ENCODE measurements at regions not wholly inside any gene's neighbourhood (a gene's known extent, or its start where the extent isn't known, plus 50 kb on each side); places are given as distances from the start of the nearest gene placed in this dataset.

DNA sequence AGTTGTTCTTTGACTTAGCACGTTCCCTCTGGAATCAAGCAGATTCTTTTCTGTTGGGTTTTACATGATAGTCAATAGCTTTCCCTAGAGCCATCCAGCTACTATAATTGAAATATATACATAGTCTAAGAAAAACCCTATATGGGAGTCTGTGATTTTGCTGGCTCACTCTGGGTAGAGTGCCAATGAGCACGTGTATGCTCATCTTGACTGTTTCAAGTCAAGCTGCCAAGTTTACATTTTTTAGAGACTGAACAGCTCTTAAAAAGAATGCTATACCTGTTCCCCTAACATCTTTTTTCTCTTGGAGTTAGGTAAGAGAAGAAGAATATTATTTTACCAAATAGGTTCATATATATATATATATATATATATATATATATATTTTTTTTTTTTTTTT lies 182.8 kb upstream of the NRIP1 start:
- DNase-seq = no peak

DNA sequence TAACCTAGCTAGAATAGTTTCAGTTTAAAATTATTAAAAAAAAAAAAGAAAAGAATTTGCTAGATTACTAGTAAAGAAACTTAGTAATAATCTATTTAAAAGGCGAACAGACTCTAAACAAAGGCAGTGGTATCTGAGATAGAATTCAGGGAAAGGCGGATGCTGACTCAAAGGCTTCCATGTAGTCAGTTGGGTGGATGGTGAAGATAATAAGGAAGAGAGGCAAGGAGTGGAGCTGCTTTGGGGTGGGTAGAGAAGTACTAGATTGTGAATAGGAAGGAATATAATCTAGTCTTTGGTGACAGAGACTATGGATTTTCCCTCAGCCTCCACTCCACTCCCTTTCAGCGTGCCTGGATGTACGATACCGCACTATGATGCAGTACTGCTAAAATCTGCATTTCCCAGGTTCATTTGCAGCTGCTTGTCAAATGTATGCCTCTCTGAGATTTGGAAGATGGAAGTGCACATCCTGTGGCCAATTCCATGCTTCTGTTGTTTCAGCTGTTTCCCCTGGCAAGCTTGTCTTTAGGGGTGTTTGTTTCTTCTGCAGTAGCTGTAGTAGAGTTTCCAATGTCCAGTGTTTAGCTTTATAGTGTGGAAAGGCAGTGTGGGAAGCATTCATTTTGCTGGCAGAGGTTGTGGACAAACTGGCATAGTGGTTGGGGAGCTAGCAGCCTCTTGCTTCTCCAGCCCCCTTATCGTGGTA lies 184.6 kb upstream of the NRIP1 start:
- DNase-seq = no peak

- no peak for DNase-seq
Measured at GRCh38 chr21:15250384-15250783, 185.6 kb upstream of the NRIP1 start.

GRCh38 chr21:15252431-15252830 lies 187.6 kb upstream of the NRIP1 start:
- DNase-seq = no peak

- DNase-seq = no peak
Measured at GRCh38 chr21:15254111-15254510, 189.3 kb upstream of the NRIP1 start.

DNA sequence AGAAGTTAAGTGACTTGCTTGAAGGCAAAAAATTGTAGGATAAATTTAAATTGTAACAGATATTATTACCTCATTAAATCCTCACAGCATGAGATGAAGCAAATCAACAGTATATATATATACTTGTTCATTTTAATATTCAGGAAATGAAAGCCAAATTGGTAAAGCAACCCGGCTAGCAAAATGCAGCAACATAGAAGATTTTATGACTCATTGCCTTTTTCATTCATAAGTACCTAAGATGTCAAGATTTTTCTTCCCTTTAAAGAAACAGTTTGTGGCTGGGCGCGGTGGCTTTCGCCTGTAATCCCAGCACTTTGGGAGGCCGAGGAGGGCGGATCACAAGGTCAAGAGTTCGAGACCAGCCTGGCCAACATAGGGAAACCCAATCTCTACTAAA lies 190.5 kb upstream of the NRIP1 start:
- no peak for DNase-seq

GRCh38 chr21:15255763-15256162 lies 191.0 kb upstream of the NRIP1 start:
- DNase-seq = no peak

DNA sequence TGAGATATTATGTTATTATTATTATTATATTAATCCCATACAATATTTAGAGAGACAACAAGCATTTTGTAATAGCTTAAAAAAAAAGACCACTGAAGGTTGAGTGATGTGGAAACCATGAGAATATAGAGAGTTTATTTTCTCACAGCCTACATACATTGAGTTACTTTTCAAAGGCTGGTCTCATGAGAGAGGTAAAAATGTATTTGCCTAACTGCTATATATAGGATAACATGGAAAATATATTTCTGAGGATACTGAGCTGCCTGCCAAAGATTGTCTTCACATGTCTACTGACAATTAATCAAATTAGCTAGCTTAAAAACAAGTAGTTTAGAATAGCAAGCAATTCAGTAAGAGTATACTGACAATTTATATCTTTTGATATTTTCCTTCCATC lies 192.2 kb upstream of the NRIP1 start:
- no peak for DNase-seq

DNA sequence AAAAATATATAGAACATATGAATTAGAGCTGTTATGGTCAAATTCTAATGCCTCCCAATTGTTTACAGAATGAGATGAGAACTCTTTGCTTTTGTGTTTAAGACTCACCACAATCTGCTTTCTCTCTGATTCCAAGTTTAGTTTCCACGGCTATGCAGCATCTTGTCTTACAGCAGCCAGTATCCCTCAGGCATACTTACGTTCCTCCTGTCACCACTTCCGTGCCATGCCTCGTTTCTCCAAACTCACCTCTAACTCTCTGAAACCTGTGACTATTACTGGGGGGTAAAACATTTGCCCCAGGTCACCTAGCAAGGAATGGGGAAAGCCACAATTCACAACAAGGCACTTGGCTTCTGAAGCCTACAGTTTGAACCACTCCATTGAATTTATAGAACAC lies 192.8 kb upstream of the NRIP1 start:
- no peak for DNase-seq

DNA sequence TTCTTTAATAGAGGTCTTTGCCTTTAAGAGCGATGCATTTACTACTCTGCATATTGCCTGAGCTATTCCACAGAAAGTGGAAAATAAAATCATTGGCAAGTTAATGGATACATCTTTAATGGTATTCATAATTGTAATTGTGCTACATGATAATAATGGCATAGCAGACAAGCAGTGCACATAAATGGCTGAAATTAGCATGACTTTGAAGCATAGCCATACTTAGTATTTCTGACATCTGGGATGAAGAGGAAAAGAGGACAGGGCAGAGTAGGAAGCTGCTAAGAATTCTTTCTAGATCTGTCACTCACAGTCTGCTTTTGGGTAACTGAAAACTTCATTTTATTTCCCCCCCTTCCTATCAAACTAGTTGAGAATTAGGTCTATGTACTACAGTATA lies 195.0 kb upstream of the NRIP1 start:
- DNase-seq = no peak

GRCh38 chr21:15260604-15261003 lies 195.8 kb upstream of the NRIP1 start:
- no peak for DNase-seq

DNA sequence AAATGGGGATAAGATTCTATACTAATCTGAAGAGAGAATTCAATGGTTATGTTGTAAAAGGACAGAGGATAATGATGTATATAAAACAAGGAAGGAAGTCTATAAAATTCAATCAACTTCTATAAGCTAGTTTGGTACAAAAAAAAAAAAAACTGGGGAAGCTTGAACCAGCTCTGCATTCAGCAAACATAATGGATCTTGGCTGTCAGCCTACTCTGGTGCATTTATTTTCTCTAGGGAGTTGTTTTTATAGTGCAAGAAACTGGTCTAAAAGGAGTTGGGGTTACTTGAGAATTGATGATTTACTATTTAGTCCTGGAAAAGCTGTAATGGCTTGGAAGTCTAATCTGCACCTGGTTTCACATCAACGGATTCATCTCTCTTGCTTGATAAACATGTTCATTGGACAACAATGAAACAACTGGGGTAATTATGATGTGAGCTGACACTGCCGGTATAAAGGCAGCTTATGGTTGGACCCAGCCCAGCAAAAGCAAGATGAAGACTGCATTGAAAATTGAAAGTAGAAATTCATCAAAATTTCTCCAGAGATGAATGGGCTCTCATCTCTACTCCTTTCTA lies 199.4 kb upstream of the NRIP1 start:
- no peak for DNase-seq

DNA sequence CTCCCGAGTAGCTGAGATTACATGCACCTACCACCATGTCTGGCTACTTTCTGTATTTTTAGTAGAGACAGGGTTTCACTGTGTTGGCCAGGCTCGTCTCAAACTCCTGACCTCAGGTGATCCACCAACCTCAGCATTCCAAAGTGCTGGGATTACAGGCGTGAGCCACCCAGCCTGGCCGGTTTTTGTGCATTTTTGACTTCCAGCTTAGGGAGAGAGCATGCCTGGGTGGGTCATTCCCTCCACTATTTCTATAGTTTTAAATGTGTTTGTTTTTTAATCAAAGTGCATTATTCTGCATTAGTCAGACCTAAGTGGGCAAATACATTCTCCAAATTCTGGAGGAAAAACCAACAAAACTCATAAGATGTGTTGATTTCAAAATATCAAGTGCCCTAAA lies 207.4 kb upstream of the NRIP1 start:
- no peak for DNase-seq

DNA sequence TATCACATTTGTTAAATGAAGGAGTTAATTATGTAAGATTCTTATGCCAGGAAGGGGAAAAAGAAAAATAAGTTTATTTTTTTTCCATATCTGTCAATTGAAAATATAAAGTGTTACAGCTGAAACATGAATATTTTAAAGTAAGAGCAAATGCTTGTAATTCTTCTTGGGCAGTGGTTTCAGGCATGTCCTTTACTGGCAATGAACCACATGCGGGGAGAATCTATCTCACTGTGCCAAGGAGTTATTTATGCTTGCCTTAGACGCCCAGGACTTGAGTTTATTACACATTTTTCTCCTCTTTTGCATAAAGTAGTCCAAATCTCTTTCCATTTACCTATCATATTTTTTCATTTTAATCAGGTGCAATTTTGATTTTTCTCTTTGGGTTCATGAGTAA lies 207.8 kb upstream of the NRIP1 start:
- no peak for DNase-seq

- no peak for DNase-seq
Measured at GRCh38 chr21:15273244-15273643, 208.4 kb upstream of the NRIP1 start.

DNA sequence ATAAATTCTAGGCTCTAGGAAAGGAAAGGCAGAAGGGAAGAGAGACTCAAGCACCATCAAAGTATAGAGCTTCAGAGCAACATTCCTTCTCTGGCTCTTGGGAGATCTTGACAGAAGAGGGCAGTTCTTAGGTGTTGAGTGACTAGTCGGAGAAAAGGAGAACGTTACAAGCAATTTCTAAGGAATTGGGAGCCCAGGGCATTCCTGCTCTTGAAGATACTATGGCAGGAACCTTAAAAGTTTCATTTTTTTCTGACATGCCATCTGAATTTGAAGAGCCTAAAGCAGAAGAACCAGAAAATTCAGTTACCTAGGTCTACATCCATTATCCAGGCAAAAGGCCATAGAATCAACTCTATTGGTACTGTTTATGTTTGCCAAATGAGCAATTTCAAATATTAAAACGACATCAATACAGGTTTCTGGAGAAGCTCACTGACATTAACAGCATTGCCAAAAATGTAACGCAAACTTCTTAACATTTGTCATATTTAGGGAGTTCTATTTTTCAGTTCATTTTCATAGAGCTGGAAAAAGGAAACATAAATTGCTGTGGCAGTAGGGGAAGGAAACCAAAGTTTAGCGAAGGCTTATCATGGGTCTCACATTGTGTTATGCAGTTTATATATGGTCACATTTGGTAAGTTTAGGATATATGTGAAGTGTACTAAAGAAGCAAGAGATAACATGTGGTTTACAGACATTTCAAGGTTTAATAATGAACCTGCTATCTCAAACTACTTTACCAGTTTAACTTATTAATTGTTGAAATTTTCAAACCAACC lies 210.1 kb upstream of the NRIP1 start:
- no peak for DNase-seq

GRCh38 chr21:15275615-15276235 lies 210.9 kb upstream of the NRIP1 start:
- DNase-seq = no peak

DNA sequence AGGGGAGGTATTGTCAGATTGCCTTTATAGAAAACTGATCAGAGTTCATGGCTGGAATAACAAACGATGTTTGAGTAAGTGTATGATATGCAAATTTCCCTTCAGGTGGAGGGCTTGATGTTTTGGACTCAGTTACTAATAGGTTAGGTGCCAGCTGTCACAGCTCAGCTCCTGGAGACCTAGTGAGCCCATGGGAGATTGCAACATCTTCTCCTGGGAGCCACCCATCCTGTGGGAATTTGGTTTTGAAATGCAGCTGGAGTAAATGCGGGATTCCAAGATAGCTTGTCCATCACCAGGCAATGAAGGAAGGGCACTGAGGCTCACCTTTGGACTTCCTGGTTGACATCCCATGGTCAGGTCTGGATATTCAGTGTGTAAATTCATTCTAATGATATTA lies 211.4 kb upstream of the NRIP1 start:
- DNase-seq = no peak

DNA sequence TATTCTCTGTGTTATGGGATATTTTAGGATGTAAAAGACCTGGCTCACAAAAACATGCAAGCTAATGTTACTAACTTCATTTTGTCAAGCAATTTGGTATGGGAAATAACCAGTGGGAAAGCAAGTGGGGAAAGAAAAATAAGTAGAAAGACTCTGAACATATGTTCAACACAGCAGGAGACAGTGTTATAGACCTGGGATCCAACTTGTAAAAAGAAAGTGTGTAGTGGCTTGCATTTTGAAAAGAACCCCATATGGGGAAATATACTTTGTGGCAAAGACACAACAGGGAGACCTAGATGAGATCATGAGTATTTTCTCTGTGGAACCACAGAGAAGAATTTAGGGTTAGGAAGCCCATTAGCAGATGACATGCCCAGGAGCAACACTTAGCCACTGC lies 212.7 kb upstream of the NRIP1 start:
- DNase-seq = no peak

DNA sequence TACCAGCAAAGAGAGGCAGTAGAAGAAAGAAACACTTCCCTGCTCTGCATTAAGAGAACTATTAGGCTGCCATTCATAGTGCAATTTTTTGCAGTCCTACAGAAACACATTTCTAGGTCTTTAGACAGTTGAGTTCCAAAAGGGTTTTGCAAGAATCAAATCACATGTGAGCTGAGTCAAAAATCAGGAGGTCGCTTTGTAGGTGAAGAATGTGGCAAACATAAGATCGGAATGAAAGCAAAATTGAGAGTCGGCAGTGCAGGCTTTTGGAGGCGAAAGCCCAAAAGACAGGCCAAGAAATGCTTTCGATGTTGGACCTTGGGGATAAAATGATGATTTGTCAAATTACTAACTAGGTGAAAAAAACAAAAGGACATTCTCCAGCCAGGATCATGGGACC lies 213.5 kb upstream of the NRIP1 start:
- no peak for DNase-seq

DNA sequence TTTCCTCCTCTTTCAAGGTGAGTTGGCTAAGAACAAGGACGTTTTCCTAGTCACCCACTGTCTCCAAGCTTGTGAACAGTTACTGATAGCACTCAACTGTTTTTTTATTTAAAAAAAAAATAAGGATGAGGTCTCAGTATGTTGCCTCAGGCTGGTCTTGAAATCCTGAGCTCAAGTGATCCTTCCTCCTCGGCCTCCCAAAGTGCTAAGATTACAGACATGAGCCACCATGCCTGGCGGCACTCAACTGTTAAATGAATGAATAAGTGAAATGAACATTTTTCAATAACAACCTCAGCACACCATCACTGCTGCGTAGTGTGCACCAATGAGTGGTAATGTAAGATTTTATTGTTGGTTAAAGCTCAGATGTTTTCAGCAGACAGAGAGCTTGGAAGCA lies 214.1 kb upstream of the NRIP1 start:
- no peak for DNase-seq

DNA sequence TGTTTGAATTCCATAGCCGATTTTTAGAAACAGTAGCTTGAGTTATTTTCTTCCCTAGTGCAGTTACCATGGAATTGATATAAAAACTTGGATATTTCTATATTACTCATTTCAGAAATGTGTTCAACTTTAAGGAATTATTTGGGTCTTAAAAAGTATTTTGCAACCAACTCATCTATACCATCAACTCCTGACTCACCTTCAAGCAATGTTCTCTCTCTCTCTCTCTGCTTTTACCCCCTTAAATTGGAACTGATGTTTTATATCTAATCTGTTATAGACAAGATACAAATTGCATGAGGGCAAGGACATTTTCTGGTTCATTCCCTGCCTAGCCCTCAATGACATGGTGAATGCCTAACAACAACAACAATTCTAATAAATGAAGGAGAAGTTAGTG lies 214.7 kb upstream of the NRIP1 start:
- DNase-seq = no peak

GRCh38 chr21:15281714-15282113 lies 216.9 kb upstream of the NRIP1 start:
- DNase-seq = no peak

- no peak for DNase-seq
Measured at GRCh38 chr21:15282665-15283064, 217.9 kb upstream of the NRIP1 start.

All from NCI-H1694 treated with DMSO at 0.1 percent for 48 hours (cell line).